Neural cell (in vitro differentiated cells): ENCODE measurements at regions not wholly inside any gene's neighbourhood (a gene's known extent, or its start where the extent isn't known, plus 50 kb on each side); places are given as distances from the start of the nearest gene placed in this dataset.

Experiments used
- H2AFZ ChIP-seq: fragments of 200-600, 300-800 bp; sonication (generic), shearing (Covaris generic); 2 replicates; pipeline ENCODE4 v1.6.0; 2014; ENCODE audit warnings: low read depth, mild to moderate bottlenecking, antibody characterized with exemption, low read length, moderate library complexity
- H3F3A ChIP-seq: fragments of 200-600 bp; shearing (Covaris generic); 2 replicates; pipeline ENCODE4 v1.6.1; 2016; ENCODE audit warnings: mild to moderate bottlenecking, moderate library complexity, mixed read lengths, antibody characterized with exemption, low read length; ENCODE audit not compliant: insufficient read depth, poor library complexity, severe bottlenecking
- H3K27ac ChIP-seq: fragments of 200-600, 300-800 bp; sonication (generic), shearing (Covaris generic); 2 replicates; pipeline ENCODE4 v1.5.1; 2014; ENCODE audit warnings: mild to moderate bottlenecking, low read length, moderate library complexity
- H3K27me3 ChIP-seq: fragments of 300-800, 200-600 bp; sonication (generic), shearing (Covaris generic); 2 replicates; pipeline ENCODE4 v1.6.0; 2014; ENCODE audit warnings: mild to moderate bottlenecking, low read depth, low read length, moderate library complexity; ENCODE audit not compliant: insufficient read depth
- H3K36me3 ChIP-seq: fragments of 300-800, 200-600 bp; sonication (generic), shearing (Covaris generic); 2 replicates; pipeline ENCODE4 v1.5.1; 2014; ENCODE audit warnings: mild to moderate bottlenecking, antibody characterized with exemption, low read length, moderate library complexity; ENCODE audit not compliant: insufficient read depth
- H3K4me2 ChIP-seq: fragments of 300-800, 200-600 bp; sonication (generic), shearing (Covaris generic); 2 replicates; pipeline ENCODE4 v1.6.0; 2014; ENCODE audit warnings: mild to moderate bottlenecking, low read length
- H3K4me3 ChIP-seq: fragments of 300-800, 200-600 bp; sonication (generic), shearing (Covaris generic); 2 replicates; pipeline ENCODE4 v1.5.1; 2014; ENCODE audit warnings: mild to moderate bottlenecking, low read length, moderate library complexity
- H3K79me2 ChIP-seq: fragments of 200-600 bp; shearing (Covaris generic); replicated peaks from 2 replicates; pipeline ENCODE4 v1.6.0; 2014; ENCODE audit warnings: mild to moderate bottlenecking, low read length, moderate library complexity; ENCODE audit not compliant: insufficient read depth
- H3K9ac ChIP-seq: fragments of 300-800, 200-600 bp; sonication (generic), shearing (Covaris generic); 2 replicates; pipeline ENCODE4 v1.6.1; 2016; ENCODE audit warnings: mild to moderate bottlenecking, low read length, mixed read lengths
- H3K9me2 ChIP-seq: fragments of 200-600 bp; shearing (Covaris generic); 2 replicates; pipeline ENCODE4 v1.6.1; 2016; ENCODE audit warnings: mild to moderate bottlenecking, low read length, mixed read lengths; ENCODE audit not compliant: insufficient read depth
- H3K9me3 ChIP-seq: fragments of 200-600, 300-800 bp; sonication (generic), shearing (Covaris generic); 2 replicates; pipeline ENCODE4 v1.6.1; 2016; ENCODE audit warnings: mild to moderate bottlenecking, mixed run types, low read length, moderate library complexity, mixed read lengths
- H4K20me1 ChIP-seq: fragments of 200-600 bp; shearing (Covaris generic); 2 replicates; pipeline ENCODE4 v1.6.1; 2016; ENCODE audit warnings: mild to moderate bottlenecking, mixed run types; ENCODE audit not compliant: insufficient read depth
- CTCF ChIP-seq: fragments of 450-650 bp; IDR thresholded peaks from 2 replicates; pipeline ENCODE4 v1.5.1; 2014; ENCODE audit warnings: antibody characterized with exemption, mild to moderate bottlenecking, moderate library complexity; ENCODE audit not compliant: poor library complexity, severe bottlenecking
- EP300 ChIP-seq: fragments of 450-650 bp; conservative IDR thresholded peaks from 2 replicates; pipeline ENCODE4 v1.6.1; 2014; ENCODE audit warnings: antibody characterized with exemption, mild to moderate bottlenecking, moderate library complexity; ENCODE audit not compliant: poor library complexity, severe bottlenecking
- EZH2 ChIP-seq: fragments of 200-600, 300-800 bp; shearing (Covaris generic), sonication (generic); IDR thresholded peaks from 2 replicates; pipeline ENCODE4 v1.6.1; 2014; ENCODE audit warnings: antibody characterized with exemption, low read length, borderline replicate concordance, mild to moderate bottlenecking; ENCODE audit not compliant: insufficient read depth, poor library complexity, severe bottlenecking
- MXI1 ChIP-seq: fragments of 450-650 bp; conservative IDR thresholded peaks from 2 replicates; pipeline ENCODE4 v1.6.1; 2014; ENCODE audit warnings: antibody characterized with exemption, mild to moderate bottlenecking; ENCODE audit not compliant: poor library complexity, severe bottlenecking
- POLR2AphosphoS5 ChIP-seq: IDR thresholded peaks from 2 replicates; pipeline ENCODE4 v1.6.1; 2012
- RAD21 ChIP-seq: fragments of 450-650 bp; conservative IDR thresholded peaks from 2 replicates; pipeline ENCODE4 v1.6.1; 2014; ENCODE audit warnings: antibody characterized with exemption, mild to moderate bottlenecking, moderate library complexity
- REST ChIP-seq: IDR thresholded peaks from 2 replicates; pipeline ENCODE4 v1.6.1; 2012; ENCODE audit warnings: borderline replicate concordance
- SMC3 ChIP-seq: fragments of 450-650 bp; conservative IDR thresholded peaks from 2 replicates; pipeline ENCODE4 v1.6.1; 2014; ENCODE audit warnings: antibody characterized with exemption, mild to moderate bottlenecking, moderate library complexity; ENCODE audit not compliant: poor library complexity
- TAF1 ChIP-seq: IDR thresholded peaks from 2 replicates; pipeline ENCODE4 v1.6.1; 2012; ENCODE audit warnings: low read depth

- H3K27ac ChIP-seq: no peak overlapping the region
- H3K9ac ChIP-seq: no peak overlapping the region
- H2AFZ ChIP-seq: no peak overlapping the region
- H3K9me3 ChIP-seq: no peaks in the 10 kb centered on the region
- TF ChIP-seq POLR2AphosphoS5 (no peak), RAD21 (no peak), REST (no peak)
- no peaks in the 10 kb centered on the region for H3K36me3 ChIP-seq
- no peak overlapping the region for H3K4me3 ChIP-seq
- H3K9me2 ChIP-seq: no peaks in the 10 kb centered on the region
- no peaks in the 10 kb centered on the region for H3F3A ChIP-seq
- H3K79me2 ChIP-seq: no peaks in the 10 kb centered on the region
- no peaks in the 10 kb centered on the region for H4K20me1 ChIP-seq
- no peaks in the 10 kb centered on the region for H3K27me3 ChIP-seq
- H3K4me2 ChIP-seq: no peak overlapping the region
These were observed 910.8 kb upstream of the SLITRK6 start for GRCh38 chr13:86710013-86710412.

- H2AFZ ChIP-seq: no peak overlapping the region
- H3K9ac ChIP-seq: no peak overlapping the region
- no peaks in the 10 kb centered on the region for H3K9me3 ChIP-seq
- H4K20me1 ChIP-seq: no peaks in the 10 kb centered on the region
- no peak overlapping the region for H3K4me3 ChIP-seq
- no peaks in the 10 kb centered on the region for H3K79me2 ChIP-seq
- H3F3A ChIP-seq: no peaks in the 10 kb centered on the region
- no peak for TF ChIP-seq TAF1
- TF ChIP-seq EP300: no peak
- no peak for TF ChIP-seq SMC3
- no peak for TF ChIP-seq CTCF
- TF ChIP-seq MXI1: no peak
- no peak for TF ChIP-seq RAD21
- TF ChIP-seq REST: no peak
- no peak for TF ChIP-seq POLR2AphosphoS5
- TF ChIP-seq EZH2: no peak
- no peaks in the 10 kb centered on the region for H3K9me2 ChIP-seq
- H3K27ac ChIP-seq: no peak overlapping the region
- H3K4me2 ChIP-seq: no peak overlapping the region
- no peaks in the 10 kb centered on the region for H3K36me3 ChIP-seq
- H3K27me3 ChIP-seq: no peaks in the 10 kb centered on the region
These were observed 911.7 kb upstream of the SLITRK6 start for GRCh38 chr13:86710896-86711295.
